ENCODE measurements at regions not wholly inside any gene's neighbourhood (a gene's known extent, or its start where the extent isn't known, plus 50 kb on each side); places are given as distances from the start of the nearest gene placed in this dataset.

DNA sequence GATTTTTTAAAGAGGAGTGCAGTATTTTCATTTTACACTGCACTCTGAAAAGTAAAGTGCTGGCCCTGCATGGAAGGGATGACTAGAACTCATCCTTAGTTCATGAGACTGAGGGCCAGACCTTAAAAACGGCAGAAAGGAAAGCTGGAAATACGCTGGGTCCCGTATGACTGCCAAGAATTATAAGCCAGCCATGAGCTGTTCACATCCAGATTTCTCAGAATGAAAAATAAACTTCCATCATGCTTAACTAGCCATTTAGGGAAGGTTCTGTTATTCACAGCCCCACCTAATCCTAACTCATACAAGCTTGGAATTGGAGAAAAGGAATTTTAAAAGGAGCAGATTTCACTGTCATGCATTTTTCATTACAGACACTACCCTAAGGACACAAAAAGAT lies 894.4 kb downstream of the FAT4 start:
- TF ChIP-seq ARNTL (CRISPR knock-in tag; IDR thresholded peaks at IDR 0.05; ENCODE audit: borderline replicate concordance, low read depth) (no peak), CREB5 (CRISPR knock-in tag; IDR thresholded peaks at IDR 0.05; ENCODE audit: low read depth) (no peak), PPARA (CRISPR knock-in tag; IDR thresholded peaks at IDR 0.05; ENCODE audit: borderline replicate concordance) (no peak)
